ENCODE measurements at regions not wholly inside any gene's neighbourhood (a gene's known extent, or its start where the extent isn't known, plus 50 kb on each side); places are given as distances from the start of the nearest gene placed in this dataset.

- no peak overlapping the region for H3K27ac Mint-ChIP-seq
- ATAC-seq = no peak
- DNase-seq (ENCODE audit: low spot score) = no peak
- TF ChIP-seq, protein P1, sequence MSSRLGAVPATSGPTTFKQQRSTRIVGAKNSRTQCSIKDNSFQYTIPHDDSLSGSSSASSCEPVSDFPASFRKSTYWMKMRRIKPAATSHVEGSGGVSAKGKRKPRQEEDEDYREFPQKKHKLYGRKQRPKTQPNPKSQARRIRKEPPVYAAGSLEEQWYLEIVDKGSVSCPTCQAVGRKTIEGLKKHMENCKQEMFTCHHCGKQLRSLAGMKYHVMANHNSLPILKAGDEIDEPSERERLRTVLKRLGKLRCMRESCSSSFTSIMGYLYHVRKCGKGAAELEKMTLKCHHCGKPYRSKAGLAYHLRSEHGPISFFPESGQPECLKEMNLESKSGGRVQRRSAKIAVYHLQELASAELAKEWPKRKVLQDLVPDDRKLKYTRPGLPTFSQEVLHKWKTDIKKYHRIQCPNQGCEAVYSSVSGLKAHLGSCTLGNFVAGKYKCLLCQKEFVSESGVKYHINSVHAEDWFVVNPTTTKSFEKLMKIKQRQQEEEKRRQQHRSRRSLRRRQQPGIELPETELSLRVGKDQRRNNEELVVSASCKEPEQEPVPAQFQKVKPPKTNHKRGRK (CRISPR knock-in tag; IDR thresholded peaks at IDR 0.05; ENCODE audit: borderline replicate concordance) = no peak
- no peak for TF ChIP-seq MXD4 (CRISPR knock-in tag; IDR thresholded peaks at IDR 0.05; ENCODE audit: borderline replicate concordance)
- no peak for TF ChIP-seq ZNF281 (CRISPR knock-in tag; IDR thresholded peaks at IDR 0.05)
- no peak for TF ChIP-seq ERG (CRISPR knock-in tag; IDR thresholded peaks at IDR 0.05)
- TF ChIP-seq ZBTB21 (CRISPR knock-in tag; IDR thresholded peaks at IDR 0.05; ENCODE audit: borderline replicate concordance) = no peak
- TF ChIP-seq SP1 (CRISPR knock-in tag; conservative IDR thresholded peaks at IDR 0.05) = no peak
- no peak for TF ChIP-seq JUN (CRISPR knock-in tag; IDR thresholded peaks at IDR 0.05)
- no peak for TF ChIP-seq TP53 (CRISPR knock-in tag; IDR thresholded peaks at IDR 0.05)
- TF ChIP-seq RELA (CRISPR knock-in tag; IDR thresholded peaks at IDR 0.05; ENCODE audit: borderline replicate concordance) = no peak
- no peak for TF ChIP-seq KAT7 (CRISPR knock-in tag; IDR thresholded peaks at IDR 0.05; ENCODE audit: borderline replicate concordance)
- TF ChIP-seq, protein P2, sequence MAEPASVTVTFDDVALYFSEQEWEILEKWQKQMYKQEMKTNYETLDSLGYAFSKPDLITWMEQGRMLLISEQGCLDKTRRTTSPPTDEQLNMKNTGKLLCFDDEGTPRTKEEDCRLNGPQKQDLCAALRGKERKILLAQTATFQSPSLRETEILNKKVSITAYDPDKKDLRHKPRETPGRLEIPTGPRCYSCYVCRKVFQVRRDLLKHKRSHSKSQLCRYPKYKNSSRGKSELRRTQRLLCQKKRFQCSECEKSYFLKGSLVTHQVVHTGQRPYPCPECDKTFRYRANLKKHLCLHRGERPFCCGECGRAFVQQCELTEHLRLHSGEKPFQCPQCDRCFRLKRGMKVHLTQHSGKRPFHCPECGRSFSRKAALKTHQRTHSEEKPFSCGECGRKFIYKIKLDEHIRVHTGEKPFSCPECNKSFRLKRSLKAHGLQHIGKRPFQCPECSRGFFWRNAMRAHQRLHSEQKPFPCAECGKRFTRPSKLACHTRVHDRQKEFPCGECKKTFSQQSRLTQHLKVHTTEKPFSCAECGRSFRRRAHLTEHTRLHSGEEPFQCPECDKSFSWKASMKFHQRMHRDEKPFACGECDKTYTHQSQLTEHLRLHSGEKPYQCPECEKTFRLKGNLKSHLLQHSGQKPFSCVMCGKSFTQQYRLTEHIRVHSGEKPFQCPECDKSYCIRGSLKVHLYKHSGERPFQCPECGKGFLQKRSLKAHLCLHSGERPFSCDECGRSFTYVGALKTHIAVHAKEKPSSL (CRISPR knock-in tag; conservative IDR thresholded peaks at IDR 0.05) = no peak
- TF ChIP-seq CBFB (CRISPR knock-in tag; IDR thresholded peaks at IDR 0.05; ENCODE audit: low read depth) = no peak
- no peak for TF ChIP-seq ATF3 (CRISPR knock-in tag; conservative IDR thresholded peaks at IDR 0.05)
- TF ChIP-seq, protein P3, sequence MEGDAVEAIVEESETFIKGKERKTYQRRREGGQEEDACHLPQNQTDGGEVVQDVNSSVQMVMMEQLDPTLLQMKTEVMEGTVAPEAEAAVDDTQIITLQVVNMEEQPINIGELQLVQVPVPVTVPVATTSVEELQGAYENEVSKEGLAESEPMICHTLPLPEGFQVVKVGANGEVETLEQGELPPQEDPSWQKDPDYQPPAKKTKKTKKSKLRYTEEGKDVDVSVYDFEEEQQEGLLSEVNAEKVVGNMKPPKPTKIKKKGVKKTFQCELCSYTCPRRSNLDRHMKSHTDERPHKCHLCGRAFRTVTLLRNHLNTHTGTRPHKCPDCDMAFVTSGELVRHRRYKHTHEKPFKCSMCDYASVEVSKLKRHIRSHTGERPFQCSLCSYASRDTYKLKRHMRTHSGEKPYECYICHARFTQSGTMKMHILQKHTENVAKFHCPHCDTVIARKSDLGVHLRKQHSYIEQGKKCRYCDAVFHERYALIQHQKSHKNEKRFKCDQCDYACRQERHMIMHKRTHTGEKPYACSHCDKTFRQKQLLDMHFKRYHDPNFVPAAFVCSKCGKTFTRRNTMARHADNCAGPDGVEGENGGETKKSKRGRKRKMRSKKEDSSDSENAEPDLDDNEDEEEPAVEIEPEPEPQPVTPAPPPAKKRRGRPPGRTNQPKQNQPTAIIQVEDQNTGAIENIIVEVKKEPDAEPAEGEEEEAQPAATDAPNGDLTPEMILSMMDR (IDR thresholded peaks at IDR 0.05) = no peak
- TF ChIP-seq IRF2 (CRISPR knock-in tag; IDR thresholded peaks at IDR 0.05; ENCODE audit: borderline replicate concordance, low read depth) = no peak
- TF ChIP-seq ATF2 (CRISPR knock-in tag; IDR thresholded peaks at IDR 0.05; ENCODE audit: borderline replicate concordance, low read depth) = no peak
- TF ChIP-seq ATF1 (CRISPR knock-in tag; IDR thresholded peaks at IDR 0.05) = no peak
- TF ChIP-seq, protein P4, sequence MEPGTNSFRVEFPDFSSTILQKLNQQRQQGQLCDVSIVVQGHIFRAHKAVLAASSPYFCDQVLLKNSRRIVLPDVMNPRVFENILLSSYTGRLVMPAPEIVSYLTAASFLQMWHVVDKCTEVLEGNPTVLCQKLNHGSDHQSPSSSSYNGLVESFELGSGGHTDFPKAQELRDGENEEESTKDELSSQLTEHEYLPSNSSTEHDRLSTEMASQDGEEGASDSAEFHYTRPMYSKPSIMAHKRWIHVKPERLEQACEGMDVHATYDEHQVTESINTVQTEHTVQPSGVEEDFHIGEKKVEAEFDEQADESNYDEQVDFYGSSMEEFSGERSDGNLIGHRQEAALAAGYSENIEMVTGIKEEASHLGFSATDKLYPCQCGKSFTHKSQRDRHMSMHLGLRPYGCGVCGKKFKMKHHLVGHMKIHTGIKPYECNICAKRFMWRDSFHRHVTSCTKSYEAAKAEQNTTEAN (CRISPR knock-in tag; IDR thresholded peaks at IDR 0.05) = no peak
- no peak for TF ChIP-seq ZNF138 (CRISPR knock-in tag; conservative IDR thresholded peaks at IDR 0.05)
- TF ChIP-seq ZNF317 (CRISPR knock-in tag; IDR thresholded peaks at IDR 0.05; ENCODE audit: borderline replicate concordance, low read depth) = no peak
- H3K9me3 Mint-ChIP-seq = no peaks in the 10 kb centered on the region
- POLR2A ChIA-PET = no interaction called here
- H3K36me3 Mint-ChIP-seq = no peaks in the 10 kb centered on the region
- peaks cover 7% of the 10 kb centered on the region; the same call in 1 of the 2 replicates for H3K4me1 Mint-ChIP-seq
- no peaks in the 10 kb centered on the region for H3K27me3 Mint-ChIP-seq (ENCODE audit: low read depth)
- H3K4me3 Mint-ChIP-seq = no peak overlapping the region
- CTCF ChIA-PET = no interaction called here
These were observed 369.4 kb upstream of the CNKSR2 start for GRCh38 chrX:21004835-21005234.

Data from WTC11 (cell line).